RWPE1 (cell line): ENCODE measurements at regions not wholly inside any gene's neighbourhood (a gene's known extent, or its start where the extent isn't known, plus 50 kb on each side); places are given as distances from the start of the nearest gene placed in this dataset.

Source experiments
- CTCF ChIA-PET: fragments of 350-600 bp; sonication (Branson Sonifier 250); formaldehyde crosslinking; extraction: SDS; loops from one replicate; lab custom pipeline; 2021; lab: Yijun Ruan, JAX
- POLR2A ChIA-PET: fragments of 400-600 bp; formaldehyde crosslinking; extraction: SDS; loops from one replicate; lab custom pipeline; 2020; ENCODE audit warnings: antibody characterized with exemption; ENCODE audit not compliant: low non-redundant PET; lab: Yijun Ruan, JAX
- DNase-seq: peaks from one replicate; pipeline ENCODE4 v3.0.0; 2012; ENCODE audit warnings: low spot score
- H3K27ac ChIP-seq: fragments of 450-650 bp; 2 replicates; pipeline ENCODE4 v1.5.1; 2017
- CTCF ChIP-seq: fragments of 450-650 bp; conservative IDR thresholded peaks from 2 replicates; pipeline ENCODE4 v1.5.1; 2017; ENCODE audit warnings: low read depth, mild to moderate bottlenecking

DNA sequence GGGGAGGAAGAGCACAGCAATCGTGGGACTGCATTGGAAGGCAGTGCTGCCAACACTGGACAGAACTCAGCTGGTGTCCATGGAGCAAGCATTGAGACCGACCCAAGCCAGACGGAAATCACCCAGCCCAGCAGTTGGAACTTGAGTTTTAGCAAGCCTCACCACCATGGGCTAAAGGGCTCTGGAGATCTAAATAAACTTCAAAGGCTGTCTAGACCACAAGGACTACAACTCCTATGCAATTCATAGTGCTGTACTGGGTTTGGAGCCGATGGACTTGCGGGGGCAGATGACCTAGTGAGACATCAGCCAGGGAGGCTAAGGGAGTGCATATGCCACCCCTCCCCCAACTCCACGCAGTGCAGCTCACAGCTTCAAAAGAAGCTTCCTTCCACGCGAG lies 243.6 kb upstream of the SLC39A10 start:
- no peak for TF ChIP-seq CTCF
- no peak overlapping the region for H3K27ac ChIP-seq
- POLR2A ChIA-PET, result no interaction called here
- CTCF ChIA-PET, result interaction anchor here (0.6 kb wide), 1 partner anchor 622 kb away, joined by 3 read pairs; no protein-coding TSS in a partner anchor
- DNase-seq, result no peak

DNA sequence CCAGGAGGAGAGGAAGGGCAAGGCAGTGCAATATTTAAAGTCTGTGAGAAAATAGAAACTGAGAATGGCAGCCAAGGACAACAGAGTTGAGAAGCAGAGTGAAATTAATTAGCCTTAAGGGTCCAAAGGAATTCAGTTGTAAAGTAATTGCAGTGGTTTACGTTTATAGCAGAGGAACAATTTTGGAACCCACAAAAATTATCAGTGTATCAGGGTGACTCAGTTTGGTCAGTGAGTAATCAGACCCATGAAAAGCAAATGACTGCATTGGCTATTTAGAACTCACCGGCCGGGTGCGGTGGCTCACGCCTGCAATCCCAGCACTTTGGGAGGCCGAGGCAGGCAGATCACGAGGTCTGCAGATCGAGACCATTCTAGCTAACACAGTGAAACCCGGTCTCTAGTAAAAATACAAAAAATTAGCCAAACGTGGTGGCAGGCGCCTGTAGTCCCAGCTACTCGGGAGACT lies 245.8 kb upstream of the SLC39A10 start:
- ChIA-PET CTCF (no interaction called here), POLR2A (no interaction called here)
- H3K27ac ChIP-seq, result no peak overlapping the region
- no peak for TF ChIP-seq CTCF
- DNase-seq, result no peak

- no peak overlapping the region for H3K27ac ChIP-seq
- ChIA-PET CTCF (interaction anchor here (0.6 to 1.1 kb wide), 2 partner anchors 11 to 136 kb away, joined by 4 read pairs; no protein-coding TSS in a partner anchor), POLR2A (no interaction called here)
- no peak for TF ChIP-seq CTCF
- no peak for DNase-seq
Measured at GRCh38 chr2:195410074-195410671, 246.9 kb upstream of the SLC39A10 start.

- no peak for DNase-seq
- POLR2A ChIA-PET, result no interaction called here
- TF ChIP-seq CTCF, result no peak
- CTCF ChIA-PET, result interaction anchor here (0.6 to 1.1 kb wide), 2 partner anchors 10 to 248 kb away, joined by 4 read pairs; partner anchors contain the start of gene SLC39A10
- H3K27ac ChIP-seq, result no peak overlapping the region
Measured at GRCh38 chr2:195408811-195409210, 248.2 kb upstream of the SLC39A10 start.

- CTCF ChIA-PET, result no interaction called here
- TF ChIP-seq CTCF, result no peak
- no peak for DNase-seq
- POLR2A ChIA-PET, result no interaction called here
- H3K27ac ChIP-seq, result no peak overlapping the region
Measured at GRCh38 chr2:195408196-195408595, 248.8 kb upstream of the SLC39A10 start.

GRCh38 chr2:195407783-195408182 lies 249.2 kb upstream of the SLC39A10 start:
- ChIA-PET CTCF (interaction anchor here (0.6 kb wide), 1 partner anchor 256 kb away, joined by 3 read pairs; no protein-coding TSS in a partner anchor), POLR2A (no interaction called here)
- H3K27ac ChIP-seq, result no peak overlapping the region
- DNase-seq, result peak; percentile 48
- no peak for TF ChIP-seq CTCF
